ENCODE measurements at regions not wholly inside any gene's neighbourhood (a gene's known extent, or its start where the extent isn't known, plus 50 kb on each side); places are given as distances from the start of the nearest gene placed in this dataset.

- TF ChIP-seq CTCF (IDR thresholded peaks at IDR 0.05), result no peak
- no peak for TF ChIP-seq POLR2A (IDR thresholded peaks at IDR 0.05)
- 91 to 92% methylated on average over 1 of the region's 1 CpG for WGBS, 2 donors
- DNase-seq (ENCODE audit: low spot score in 2 of 2), result no peak
- no peak overlapping the region for H3K4me3 ChIP-seq (ENCODE audit: low read depth, poor library complexity, severe bottlenecking)
- intact Hi-C loops (cut with DNase I; ENCODE audit: low total_unique reads), result no loop called here
These were observed 752.4 kb downstream of the FGF9 start for GRCh38 chr13:22423261-22423660.

GRCh38 chr13:22425087-22425486 lies 754.2 kb downstream of the FGF9 start:
- H3K4me3 ChIP-seq (ENCODE audit: low read depth, poor library complexity, severe bottlenecking), result no peak overlapping the region
- no peak for TF ChIP-seq CTCF (IDR thresholded peaks at IDR 0.05)
- TF ChIP-seq POLR2A (IDR thresholded peaks at IDR 0.05), result no peak
- DNase-seq (ENCODE audit: low spot score in 2 of 2), result no peak
- intact Hi-C loops (cut with DNase I; ENCODE audit: low total_unique reads), result no loop called here
- 78 to 87% methylated on average over 4 of the region's 4 CpGs for WGBS, 2 donors

GRCh38 chr13:22427066-22427465 lies 753.7 kb upstream of the SGCG start:
- H3K4me3 ChIP-seq (ENCODE audit: low read depth, poor library complexity, severe bottlenecking), result no peak overlapping the region
- no peak for TF ChIP-seq CTCF (IDR thresholded peaks at IDR 0.05)
- TF ChIP-seq POLR2A (IDR thresholded peaks at IDR 0.05), result no peak
- no peak for DNase-seq (ENCODE audit: low spot score in 2 of 2)
- intact Hi-C loops (cut with DNase I; ENCODE audit: low total_unique reads), result no loop called here
- WGBS, 2 donors, result 91 to 96% methylated on average over 3 of the region's 3 CpGs

- no peak for TF ChIP-seq POLR2A (IDR thresholded peaks at IDR 0.05)
- no peak for TF ChIP-seq CTCF (IDR thresholded peaks at IDR 0.05)
- intact Hi-C loops (cut with DNase I; ENCODE audit: low total_unique reads), result no loop called here
- DNase-seq (ENCODE audit: low spot score in 2 of 2), result no peak
- WGBS, 2 donors, result 90 to 91% methylated on average over 6 of the region's 6 CpGs
- H3K4me3 ChIP-seq (ENCODE audit: low read depth, poor library complexity, severe bottlenecking), result no peak overlapping the region
These were observed 753.0 kb upstream of the SGCG start for GRCh38 chr13:22427783-22428182.

GRCh38 chr13:22428188-22428828 lies 752.5 kb upstream of the SGCG start:
- WGBS, 2 donors, result 74 to 75% methylated on average over 10 of the region's 10 CpGs
- intact Hi-C loops (cut with DNase I; ENCODE audit: low total_unique reads), result no loop called here
- no peak for DNase-seq (ENCODE audit: low spot score in 2 of 2)
- no peak overlapping the region for H3K4me3 ChIP-seq (ENCODE audit: low read depth, poor library complexity, severe bottlenecking)
- TF ChIP-seq CTCF (IDR thresholded peaks at IDR 0.05) (no peak), POLR2A (IDR thresholded peaks at IDR 0.05) (no peak)

GRCh38 chr13:22432690-22433089 lies 748.1 kb upstream of the SGCG start:
- DNase-seq (ENCODE audit: low spot score in 2 of 2), result no peak
- TF ChIP-seq POLR2A (IDR thresholded peaks at IDR 0.05) (no peak), CTCF (IDR thresholded peaks at IDR 0.05) (no peak)
- intact Hi-C loops (cut with DNase I; ENCODE audit: low total_unique reads), result no loop called here
- H3K4me3 ChIP-seq (ENCODE audit: low read depth, poor library complexity, severe bottlenecking), result no peak overlapping the region

All from lower leg skin (tissue), 4 donors.